Lung (tissue), 11 donors: ENCODE measurements at regions not wholly inside any gene's neighbourhood (a gene's known extent, or its start where the extent isn't known, plus 50 kb on each side); places are given as distances from the start of the nearest gene placed in this dataset.

Experiments used
- ATAC-seq: fragments of 200-7000 bp; cut with Tn5 transposase; one replicate; pipeline ENCODE4 v1.9.1; 2020; ENCODE audit warnings: moderate number of reproducible peaks; ENCODE audit not compliant: insufficient read depth, low FRiP score
- DNase-seq, 3 donors: peaks; one replicate each; pipeline ENCODE4 v3.0.0-alpha.2; 2013 to 2017
- H3K27ac ChIP-seq, 2 donors: one replicate each; pipeline ENCODE4 v1.5.1; 2013; ENCODE audit warnings: mild to moderate bottlenecking in 2 of 2, moderate library complexity in 2 of 2, control low read depth in 1 of 2, inconsistent platforms in 1 of 2, low read depth in 1 of 2, low read length in 1 of 2
- H3K27me3 ChIP-seq, 3 donors: one replicate each; pipeline ENCODE4 v1.5.1; 2013; ENCODE audit warnings: low read length in 2 of 3; ENCODE audit not compliant: control insufficient read depth in 3 of 3, insufficient read depth in 3 of 3
- H3K36me3 ChIP-seq, 4 donors: one replicate each; pipeline ENCODE4 v1.5.1; 2013; ENCODE audit warnings: low read length in 4 of 4, mild to moderate bottlenecking in 1 of 4, moderate library complexity in 1 of 4; ENCODE audit not compliant: control insufficient read depth in 4 of 4, insufficient read depth in 4 of 4
- H3K4me1 ChIP-seq, 5 donors: one replicate each; pipeline ENCODE4 v1.5.1; 2013; ENCODE audit warnings: low read length in 5 of 5, mild to moderate bottlenecking in 2 of 5, moderate library complexity in 1 of 5; ENCODE audit not compliant: control insufficient read depth in 5 of 5, insufficient read depth in 5 of 5
- H3K4me3 ChIP-seq: one replicate; pipeline ENCODE4 v1.5.1; 2013; ENCODE audit warnings: mild to moderate bottlenecking, control low read depth, moderate library complexity
- H3K9ac ChIP-seq, 2 donors: one replicate each; pipeline ENCODE4 v1.5.1; 2013; ENCODE audit warnings: low read length in 2 of 2, control low read depth in 1 of 2; ENCODE audit not compliant: insufficient read depth in 1 of 2
- H3K9me3 ChIP-seq, 4 donors: one replicate each; pipeline ENCODE4 v1.5.1; 2013; ENCODE audit warnings: low read length in 3 of 4, mild to moderate bottlenecking in 1 of 4, moderate library complexity in 1 of 4; ENCODE audit not compliant: control insufficient read depth in 4 of 4, insufficient read depth in 3 of 4
- WGBS, 2 donors: extraction: QIAGEN DNeasy Blood & Tissue Kit; methylation state at CpG; one replicate each; pipeline ENCODE4 v1.1.7; 2013; 5-methylcytosine and 5-hydroxymethylcytosine counted together
- TF ChIP-seq, protein P1 (sequence below): IDR thresholded peaks from 2 replicates; pipeline ENCODE4 v1.5.1; 2012; ENCODE audit warnings: mild to moderate bottlenecking; ENCODE audit errors: control extremely low read depth, extremely low read depth
- donor health status: control.
- donor health status: control.
- donor health status: Bipolar disorder and iron deficiency.
- donor health status: healthy.
- donor health status: DM: yes; HTN: yes; CAD: no.

DNA sequence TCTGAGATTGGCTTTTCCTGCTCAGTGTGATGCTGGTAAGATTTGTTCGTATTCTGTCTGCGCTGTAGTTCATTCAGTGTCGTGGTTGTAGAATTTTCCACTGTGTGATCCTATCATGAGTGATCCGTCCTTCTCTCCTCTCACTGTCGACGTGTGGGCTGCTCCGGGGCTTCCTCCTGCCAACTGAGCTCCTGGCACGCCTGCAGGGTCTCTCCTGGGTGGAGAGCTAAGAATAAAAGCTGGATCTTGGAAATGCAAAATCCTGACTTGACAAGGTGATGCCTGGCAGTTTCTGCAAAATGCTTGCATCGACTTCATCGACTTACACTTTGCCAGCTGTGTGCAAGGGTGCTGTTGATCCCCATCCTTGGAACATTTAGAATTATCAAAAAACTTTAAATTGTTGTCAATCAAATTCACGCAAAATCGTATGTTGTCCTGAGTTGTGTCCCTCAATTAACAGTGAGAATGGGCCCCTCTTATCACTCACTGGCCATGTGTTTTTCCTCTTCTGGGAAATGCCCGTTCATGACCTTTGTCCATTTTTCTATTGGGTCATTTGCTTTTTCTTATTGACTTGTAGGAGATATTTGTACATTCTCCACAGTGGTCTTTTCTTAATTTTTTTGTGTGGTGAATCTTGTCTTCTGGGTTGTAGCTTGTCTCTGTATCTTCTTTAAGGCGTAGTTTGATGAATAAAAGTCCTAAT is 125.5 kb downstream of the CRYAA start:
- TF ChIP-seq, protein P1, sequence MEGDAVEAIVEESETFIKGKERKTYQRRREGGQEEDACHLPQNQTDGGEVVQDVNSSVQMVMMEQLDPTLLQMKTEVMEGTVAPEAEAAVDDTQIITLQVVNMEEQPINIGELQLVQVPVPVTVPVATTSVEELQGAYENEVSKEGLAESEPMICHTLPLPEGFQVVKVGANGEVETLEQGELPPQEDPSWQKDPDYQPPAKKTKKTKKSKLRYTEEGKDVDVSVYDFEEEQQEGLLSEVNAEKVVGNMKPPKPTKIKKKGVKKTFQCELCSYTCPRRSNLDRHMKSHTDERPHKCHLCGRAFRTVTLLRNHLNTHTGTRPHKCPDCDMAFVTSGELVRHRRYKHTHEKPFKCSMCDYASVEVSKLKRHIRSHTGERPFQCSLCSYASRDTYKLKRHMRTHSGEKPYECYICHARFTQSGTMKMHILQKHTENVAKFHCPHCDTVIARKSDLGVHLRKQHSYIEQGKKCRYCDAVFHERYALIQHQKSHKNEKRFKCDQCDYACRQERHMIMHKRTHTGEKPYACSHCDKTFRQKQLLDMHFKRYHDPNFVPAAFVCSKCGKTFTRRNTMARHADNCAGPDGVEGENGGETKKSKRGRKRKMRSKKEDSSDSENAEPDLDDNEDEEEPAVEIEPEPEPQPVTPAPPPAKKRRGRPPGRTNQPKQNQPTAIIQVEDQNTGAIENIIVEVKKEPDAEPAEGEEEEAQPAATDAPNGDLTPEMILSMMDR: no peak
- 78 to 79% methylated on average over 14 of the region's 14 CpGs for WGBS, 2 donors

DNA sequence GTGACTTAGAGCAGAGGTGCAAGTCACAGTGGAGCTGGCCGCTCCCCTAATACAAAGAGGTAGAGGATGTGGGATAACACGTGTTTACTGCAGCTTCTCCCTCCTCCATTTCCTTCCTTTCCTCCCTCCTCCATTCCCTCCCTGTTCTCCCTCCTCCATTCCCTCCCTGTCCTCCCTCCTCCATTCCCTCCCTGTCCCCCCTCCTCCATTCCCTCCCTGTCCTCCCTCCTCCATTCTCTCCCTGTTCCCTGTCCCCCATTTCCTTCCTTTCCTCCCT is 124.0 kb downstream of the CRYAA start:
- WGBS, 2 donors: 29 to 55% methylated on average over 2 of the region's 2 CpGs
- ATAC-seq: no peak

More for the DNA sequence above, 125.5 kb downstream of the CRYAA start:
- H3K9ac ChIP-seq: no peak overlapping the region
- no peaks in the 10 kb centered on the region for H3K27me3 ChIP-seq
- no peak for ATAC-seq
- DNase-seq: no peak
- no peaks in the 10 kb centered on the region for H3K36me3 ChIP-seq
- no peak overlapping the region for H3K27ac ChIP-seq
- no peak overlapping the region for H3K4me3 ChIP-seq
- H3K9me3 ChIP-seq: peaks cover 0 to 9% (median 0%) of the 10 kb centered on the region in 4 donors
- H3K4me1 ChIP-seq: peaks cover 0 to 5% (median 0%) of the 10 kb centered on the region in 5 donors

DNA sequence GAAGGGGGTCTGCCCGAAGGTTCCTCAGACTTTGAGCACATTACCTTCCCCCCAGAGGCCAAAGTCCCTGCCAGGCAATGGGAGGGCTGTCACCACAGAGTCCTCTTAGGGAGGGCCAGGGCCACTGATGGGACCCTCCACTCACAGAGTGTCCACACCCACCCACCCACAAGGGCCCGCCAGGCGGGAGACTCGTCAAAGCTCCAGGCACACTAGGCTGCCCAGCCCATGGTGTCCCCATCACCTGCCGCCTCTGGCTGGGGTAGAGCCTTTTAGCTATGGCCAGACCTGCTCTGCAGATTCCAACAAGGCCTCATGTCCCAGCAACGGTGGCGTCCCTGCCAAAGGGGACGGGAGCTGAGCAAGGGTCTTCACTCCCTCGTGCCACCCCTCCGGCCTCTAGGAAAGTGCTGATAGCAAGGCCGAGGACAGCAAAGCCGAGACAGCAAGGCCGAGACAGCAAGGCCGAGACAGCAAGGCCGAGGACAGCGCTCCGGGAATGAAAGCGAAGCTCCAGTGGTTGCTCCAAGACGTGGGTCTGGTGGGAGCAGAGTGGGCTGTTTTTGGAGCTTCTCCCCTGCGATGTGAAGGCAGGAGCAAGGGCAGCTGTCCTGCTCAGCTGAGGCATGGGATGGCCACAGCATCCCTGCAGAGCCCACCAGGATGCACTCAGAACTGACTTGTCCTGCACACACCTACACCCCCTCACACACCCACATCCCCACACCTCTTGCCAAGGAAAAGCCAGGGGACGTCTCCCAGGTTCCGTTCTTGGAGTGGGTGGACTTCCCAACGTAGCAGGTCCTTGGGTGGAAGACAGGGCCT is 123.4 kb downstream of the CRYAA start:
- no peak overlapping the region for H3K4me3 ChIP-seq
- 89 to 95% methylated on average over 23 of the region's 23 CpGs for WGBS, 2 donors
- H3K9ac ChIP-seq: no peak overlapping the region
- no peaks in the 10 kb centered on the region for H3K36me3 ChIP-seq
- no peak for ATAC-seq
- H3K27ac ChIP-seq: no peak overlapping the region
- DNase-seq: no peak
- peaks cover 0 to 12% (median 0%) of the 10 kb centered on the region in 4 donors for H3K9me3 ChIP-seq
- TF ChIP-seq, protein P1: no peak
- H3K4me1 ChIP-seq: peaks cover 0 to 17% (median 3%) of the 10 kb centered on the region in 5 donors
- no peaks in the 10 kb centered on the region for H3K27me3 ChIP-seq

More for the DNA sequence above, 124.0 kb downstream of the CRYAA start:
- Histone ChIP-seq H3K27ac (no peak overlapping the region), H3K9ac (no peak overlapping the region), H3K27me3 (no peaks in the 10 kb centered on the region), H3K9me3 (peaks cover 0 to 12% (median 0%) of the 10 kb centered on the region in 4 donors), H3K4me1 (peaks cover 0 to 16% (median 3%) of the 10 kb centered on the region in 5 donors), H3K36me3 (no peaks in the 10 kb centered on the region), H3K4me3 (no peak overlapping the region)
- TF ChIP-seq, protein P1: no peak
- DNase-seq: no peak
